GM23248 (cell line): ENCODE measurements at regions not wholly inside any gene's neighbourhood (a gene's known extent, or its start where the extent isn't known, plus 50 kb on each side); places are given as distances from the start of the nearest gene placed in this dataset.

Source experiments
- EZH2 ChIP-seq: fragments of 200-600 bp; sonication (generic); IDR thresholded peaks from 2 replicates; pipeline ENCODE4 v1.6.1; 2018; ENCODE audit warnings: antibody characterized with exemption, mild to moderate bottlenecking; ENCODE audit not compliant: insufficient read depth, poor library complexity, severe bottlenecking
- EZH2phosphoT487 ChIP-seq: fragments of 200-600 bp; sonication (generic); IDR thresholded peaks from 2 replicates; pipeline ENCODE4 v1.6.1; 2018; ENCODE audit warnings: antibody characterized with exemption, moderate library complexity, mild to moderate bottlenecking, low read depth; ENCODE audit not compliant: insufficient read depth

DNA sequence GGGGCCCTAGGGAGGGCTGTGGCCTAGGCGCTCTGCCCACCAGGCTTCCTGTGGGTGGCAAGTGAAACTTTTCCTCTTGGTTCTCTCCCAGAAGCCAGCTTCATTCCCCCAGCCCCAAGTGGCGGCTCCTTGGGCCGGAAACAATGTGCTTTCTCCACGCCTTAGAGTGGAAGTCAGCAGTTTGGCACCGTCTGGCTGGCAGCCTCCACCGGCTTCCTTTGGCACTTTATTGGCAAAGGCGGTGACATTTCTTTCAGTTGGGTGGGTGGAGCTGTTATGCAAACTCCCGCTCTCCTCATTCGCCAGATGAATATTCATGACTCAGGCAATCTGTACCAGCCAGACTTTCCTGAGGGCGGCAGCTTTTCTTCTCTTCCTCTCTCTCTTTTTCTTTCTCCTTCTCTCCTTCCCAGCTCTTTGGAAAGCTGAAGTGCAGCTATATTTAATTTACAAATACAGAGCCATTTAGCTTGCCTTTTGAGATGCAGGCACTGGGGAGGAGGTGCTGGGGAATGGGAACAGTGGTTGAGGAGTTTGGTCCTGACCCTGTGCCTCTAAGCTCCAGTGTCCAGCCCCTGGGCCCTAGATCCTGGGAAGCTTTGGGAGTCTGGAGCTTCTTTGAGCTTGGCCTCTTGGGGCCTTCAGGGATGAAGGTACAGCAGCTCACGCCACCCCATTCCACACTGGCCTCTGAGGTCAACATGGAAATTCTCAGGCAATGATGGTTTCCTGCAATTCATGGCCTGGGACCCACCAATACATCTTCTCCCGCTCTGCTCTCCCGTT, 67.8 kb upstream of the POU3F1 start:
- TF ChIP-seq EZH2 (no peak), EZH2phosphoT487 (no peak)
